ENCODE measurements at regions not wholly inside any gene's neighbourhood (a gene's known extent, or its start where the extent isn't known, plus 50 kb on each side); places are given as distances from the start of the nearest gene placed in this dataset.

DNA sequence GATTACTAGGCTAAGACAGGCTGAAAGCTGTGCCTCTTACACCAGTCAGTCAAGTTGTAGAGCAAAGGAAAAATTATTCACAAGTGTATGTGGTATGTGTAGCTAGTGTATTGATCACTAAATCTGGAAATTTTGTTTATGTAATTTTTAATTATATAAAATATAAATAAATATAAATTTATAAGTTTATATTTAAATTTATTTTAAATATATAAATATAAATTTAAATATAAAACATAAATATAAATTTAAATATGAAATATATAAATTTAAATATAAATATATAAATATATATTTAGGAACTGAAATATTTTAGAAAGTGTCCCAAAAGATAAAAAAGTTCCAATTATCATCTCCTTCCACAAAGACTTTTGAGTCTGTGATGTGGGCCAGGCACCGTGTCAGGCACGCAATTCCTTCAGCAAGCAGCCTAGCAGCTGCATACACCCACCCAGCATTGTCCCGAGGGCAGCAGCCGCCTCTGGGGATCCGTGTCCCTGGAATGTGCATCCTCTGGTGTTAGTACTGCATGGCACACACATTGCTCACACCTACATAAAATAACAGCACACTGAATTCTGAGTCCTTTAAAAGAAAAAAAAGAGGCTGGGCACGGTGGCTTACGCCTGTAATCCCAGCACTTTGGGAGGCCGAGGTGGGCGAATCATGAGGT is 1098.0 kb downstream of the BRD1 start:
- TF ChIP-seq CTCF (IDR thresholded peaks at IDR 0.05 in 2 of 3, conservative IDR thresholded peaks at IDR 0.05 in 1 of 3; ENCODE audit: borderline replicate concordance in 1 of 3, insufficient read depth in 1 of 3, low read depth in 2 of 3, low read length in 2 of 3) (no peak), JUND (IDR thresholded peaks at IDR 0.05) (no peak), YY1 (IDR thresholded peaks at IDR 0.05; ENCODE audit: extremely low read depth, insufficient replicate concordance, low read depth, low read length) (no peak), EZH2 (IDR thresholded peaks at IDR 0.05) (no peak), RAD21 (IDR thresholded peaks at IDR 0.05; ENCODE audit: low read depth) (no peak), CEBPB (IDR thresholded peaks at IDR 0.05; ENCODE audit: low read depth) (no peak), EGR1 (IDR thresholded peaks at IDR 0.05; ENCODE audit: low read depth) (no peak)
- TF ChIP-seq, protein P1, sequence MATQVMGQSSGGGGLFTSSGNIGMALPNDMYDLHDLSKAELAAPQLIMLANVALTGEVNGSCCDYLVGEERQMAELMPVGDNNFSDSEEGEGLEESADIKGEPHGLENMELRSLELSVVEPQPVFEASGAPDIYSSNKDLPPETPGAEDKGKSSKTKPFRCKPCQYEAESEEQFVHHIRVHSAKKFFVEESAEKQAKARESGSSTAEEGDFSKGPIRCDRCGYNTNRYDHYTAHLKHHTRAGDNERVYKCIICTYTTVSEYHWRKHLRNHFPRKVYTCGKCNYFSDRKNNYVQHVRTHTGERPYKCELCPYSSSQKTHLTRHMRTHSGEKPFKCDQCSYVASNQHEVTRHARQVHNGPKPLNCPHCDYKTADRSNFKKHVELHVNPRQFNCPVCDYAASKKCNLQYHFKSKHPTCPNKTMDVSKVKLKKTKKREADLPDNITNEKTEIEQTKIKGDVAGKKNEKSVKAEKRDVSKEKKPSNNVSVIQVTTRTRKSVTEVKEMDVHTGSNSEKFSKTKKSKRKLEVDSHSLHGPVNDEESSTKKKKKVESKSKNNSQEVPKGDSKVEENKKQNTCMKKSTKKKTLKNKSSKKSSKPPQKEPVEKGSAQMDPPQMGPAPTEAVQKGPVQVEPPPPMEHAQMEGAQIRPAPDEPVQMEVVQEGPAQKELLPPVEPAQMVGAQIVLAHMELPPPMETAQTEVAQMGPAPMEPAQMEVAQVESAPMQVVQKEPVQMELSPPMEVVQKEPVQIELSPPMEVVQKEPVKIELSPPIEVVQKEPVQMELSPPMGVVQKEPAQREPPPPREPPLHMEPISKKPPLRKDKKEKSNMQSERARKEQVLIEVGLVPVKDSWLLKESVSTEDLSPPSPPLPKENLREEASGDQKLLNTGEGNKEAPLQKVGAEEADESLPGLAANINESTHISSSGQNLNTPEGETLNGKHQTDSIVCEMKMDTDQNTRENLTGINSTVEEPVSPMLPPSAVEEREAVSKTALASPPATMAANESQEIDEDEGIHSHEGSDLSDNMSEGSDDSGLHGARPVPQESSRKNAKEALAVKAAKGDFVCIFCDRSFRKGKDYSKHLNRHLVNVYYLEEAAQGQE (IDR thresholded peaks at IDR 0.05; ENCODE audit: low read depth), result no peak
